HepG2 (cell line): ENCODE measurements at regions not wholly inside any gene's neighbourhood (a gene's known extent, or its start where the extent isn't known, plus 50 kb on each side); places are given as distances from the start of the nearest gene placed in this dataset.

ENCODE experiments used
- ATAC-seq: fragments of 200-7000 bp; cut with Tn5 transposase; 3 replicates; pipeline ENCODE4 v1.9.1; 2020; ENCODE audit warnings: mild to moderate bottlenecking, moderate library complexity
- BruUV-seq: library from RNA; stranded (reverse); fragments of 400-500 nt; replicated peaks from 2 replicates; lab custom pipeline; 2021; lab: Mats Ljungman, UMichigan
- CTCF ChIA-PET: fragments of 300-600 bp; formaldehyde crosslinking; extraction: SDS; loops from one replicate; lab custom pipeline; 2021; ENCODE audit warnings: low total read pairs, inconsistent platforms, low intra/inter-chr PET ratio; lab: Yijun Ruan, JAX
- POLR2A ChIA-PET: fragments of 350-600 bp; sonication (Branson Sonifier 250); formaldehyde crosslinking; loops from one replicate; lab custom pipeline; 2020; ENCODE audit warnings: antibody characterized with exemption, inconsistent platforms; lab: Yijun Ruan, JAX
- DNase-seq: peaks from one replicate; pipeline ENCODE4 v3.0.0-alpha.2; 2015; ENCODE audit warnings: low spot score
- FAIRE-seq: peaks from 3 replicates; lab custom pipeline; 2011; peaks lifted over from hg19 to GRCh38; lab: Jason Lieb, UNC
- H2AFZ ChIP-seq: one replicate; pipeline ENCODE4 v1.6.1; 2011; ENCODE audit warnings: low read length, inconsistent platforms
- H3K27ac ChIP-seq: fragments of 300-600 bp; 3 replicates; pipeline ENCODE4 v1.8.0; 2011; ENCODE audit warnings: mixed run types, mild to moderate bottlenecking, mixed read lengths, low read length, inconsistent platforms; ENCODE audit not compliant: insufficient read depth; ENCODE audit errors: extremely low read length
- H3K27me3 ChIP-seq, 2 experiments: fragments of 200-600 bp in 1 of 2; 2 replicates in 1 of 2; 3 replicates in 1 of 2; pipeline versions ENCODE4 v1.6.0 to v1.8.0; 2011; ENCODE audit warnings: low read length in 2 of 2, mild to moderate bottlenecking in 2 of 2, moderate library complexity in 2 of 2, inconsistent platforms in 1 of 2; ENCODE audit not compliant: insufficient read depth in 2 of 2, control insufficient read depth in 1 of 2
- H3K36me3 ChIP-seq, 2 experiments: fragments of 200-600 bp in 1 of 2; replicated peaks in 1 of 2; 2 replicates in 1 of 2; 3 replicates in 1 of 2; pipeline versions ENCODE4 v1.5.1 to v1.8.0; 2011; ENCODE audit warnings: low read length in 2 of 2, inconsistent platforms in 1 of 2; ENCODE audit not compliant: insufficient read depth in 2 of 2, control insufficient read depth in 1 of 2
- H3K4me1 ChIP-seq: 2 replicates; pipeline ENCODE4 v1.5.1; 2012; ENCODE audit warnings: low read length, inconsistent platforms; ENCODE audit not compliant: insufficient read depth
- H3K4me2 ChIP-seq: 2 replicates; pipeline ENCODE4 v1.6.0; 2011; ENCODE audit warnings: low read depth, low read length, inconsistent platforms
- H3K4me3 ChIP-seq, 3 experiments: fragments of 200-600 bp in 1 of 3; sonication (generic), shearing (Covaris generic) in 1 of 3; replicated peaks in 1 of 3; 2 replicates each; pipeline ENCODE4 v1.5.1; 2011 to 2016; ENCODE audit warnings: low read length in 3 of 3, inconsistent platforms in 2 of 3, low read depth in 2 of 3, mild to moderate bottlenecking in 2 of 3, control low read depth in 1 of 3, mixed read lengths in 1 of 3; ENCODE audit not compliant: insufficient read depth in 1 of 3
- H3K79me2 ChIP-seq: one replicate; pipeline ENCODE4 v1.6.1; 2011; ENCODE audit warnings: low read length, inconsistent platforms; ENCODE audit not compliant: insufficient read depth
- H3K9ac ChIP-seq: 2 replicates; pipeline ENCODE4 v1.6.0; 2011; ENCODE audit warnings: mild to moderate bottlenecking, low read depth, low read length, inconsistent platforms; ENCODE audit not compliant: insufficient read depth
- H3K9me3 ChIP-seq: 2 replicates; pipeline ENCODE4 v1.5.1; 2012; ENCODE audit warnings: mild to moderate bottlenecking, low read length
- H4K20me1 ChIP-seq: 2 replicates; pipeline ENCODE4 v1.6.0; 2011; ENCODE audit warnings: inconsistent platforms, mild to moderate bottlenecking, low read length, moderate library complexity; ENCODE audit not compliant: insufficient read depth
- FOXJ3 ChIP-seq: sonication (generic); formaldehyde crosslinking; IDR thresholded peaks from 2 replicates; pipeline ENCODE4 v1.4.0; 2020; ENCODE audit warnings: missing genetic modification reagents, mild to moderate bottlenecking, borderline replicate concordance
- KMT2B ChIP-seq: IDR thresholded peaks from 2 replicates; pipeline ENCODE4 v1.6.1; 2016; ENCODE audit warnings: missing genetic modification reagents, missing compliant biosample characterization
- RFX3 ChIP-seq: IDR thresholded peaks from 2 replicates; pipeline ENCODE4 v1.6.1; 2016; ENCODE audit warnings: missing biosample characterization, missing genetic modification reagents
- SIN3B ChIP-seq: fragments of 150-350 bp; IDR thresholded peaks from 2 replicates; pipeline ENCODE4 v1.6.1; 2014; ENCODE audit warnings: low read length
- SOX5 ChIP-seq: IDR thresholded peaks from 2 replicates; pipeline ENCODE4 v1.6.1; 2016; ENCODE audit warnings: borderline replicate concordance
- SSRP1 ChIP-seq: IDR thresholded peaks from 2 replicates; pipeline ENCODE4 v1.6.1; 2016; ENCODE audit warnings: control low read depth
- TOE1 ChIP-seq: sonication (generic); formaldehyde crosslinking; IDR thresholded peaks from 2 replicates; pipeline ENCODE4 v1.4.0; 2020; ENCODE audit warnings: mild to moderate bottlenecking, missing genetic modification reagents
- ZNF329 ChIP-seq: sonication (generic); formaldehyde crosslinking; IDR thresholded peaks from 2 replicates; pipeline ENCODE4 v1.9.0; 2021; ENCODE audit warnings: low read depth, mild to moderate bottlenecking, missing genetic modification reagents
- ZNF644 ChIP-seq: IDR thresholded peaks from 2 replicates; pipeline ENCODE4 v1.6.1; 2016; ENCODE audit warnings: low read depth
- ZNF772 ChIP-seq: sonication (generic); formaldehyde crosslinking; IDR thresholded peaks from 2 replicates; pipeline ENCODE4 v1.5.0; 2020; ENCODE audit warnings: mild to moderate bottlenecking, missing genetic modification reagents
- ZSCAN31 ChIP-seq: sonication (generic); formaldehyde crosslinking; IDR thresholded peaks from 2 replicates; pipeline ENCODE4 v1.5.0; 2020; ENCODE audit warnings: low read depth, mild to moderate bottlenecking, missing genetic modification reagents
- WGBS: methylation state at CpG from one replicate; pipeline ENCODE4 v1.1.6; 2017; ENCODE audit warnings: low lambda C conversion rate; 5-methylcytosine and 5-hydroxymethylcytosine counted together
- in situ Hi-C: cut with HindIII; loops from 2 replicates; pipeline ENCODE4 v1.10.0; 2017; ENCODE audit warnings: low pct_unique_long_range_greater_than_20kb; ENCODE audit not compliant: extremely low pct_ligation_motif_present
- intact Hi-C: fragments of 100-400 bp; cut with micrococcal nuclease; formaldehyde crosslinking; loops from one replicate; pipeline ENCODE4 v1.10.0; 2022; ENCODE audit not compliant: unreplicated experiment
- TF ChIP-seq, protein P1 (sequence below): sonication (generic); formaldehyde crosslinking; IDR thresholded peaks from 2 replicates; pipeline ENCODE4 v1.4.0; 2020; ENCODE audit warnings: missing genetic modification reagents
- TF ChIP-seq, protein P2 (sequence below): sonication (generic); formaldehyde crosslinking; IDR thresholded peaks from 2 replicates; pipeline ENCODE4 v1.4.0; 2020; ENCODE audit warnings: mild to moderate bottlenecking, missing genetic modification reagents
- TF ChIP-seq, protein P3 (sequence below): sonication (generic); formaldehyde crosslinking; IDR thresholded peaks from 2 replicates; pipeline ENCODE4 v1.5.0; 2020; ENCODE audit warnings: missing genetic modification reagents
- TF ChIP-seq, protein P4 (sequence below): sonication (generic); formaldehyde crosslinking; conservative IDR thresholded peaks from 2 replicates; pipeline ENCODE4 v1.8.1; 2023; ENCODE audit warnings: missing genetic modification reagents
- TF ChIP-seq, protein P5 (sequence below): IDR thresholded peaks from 2 replicates; pipeline ENCODE4 v1.4.0; 2020; ENCODE audit warnings: mild to moderate bottlenecking, missing genetic modification reagents

DNA sequence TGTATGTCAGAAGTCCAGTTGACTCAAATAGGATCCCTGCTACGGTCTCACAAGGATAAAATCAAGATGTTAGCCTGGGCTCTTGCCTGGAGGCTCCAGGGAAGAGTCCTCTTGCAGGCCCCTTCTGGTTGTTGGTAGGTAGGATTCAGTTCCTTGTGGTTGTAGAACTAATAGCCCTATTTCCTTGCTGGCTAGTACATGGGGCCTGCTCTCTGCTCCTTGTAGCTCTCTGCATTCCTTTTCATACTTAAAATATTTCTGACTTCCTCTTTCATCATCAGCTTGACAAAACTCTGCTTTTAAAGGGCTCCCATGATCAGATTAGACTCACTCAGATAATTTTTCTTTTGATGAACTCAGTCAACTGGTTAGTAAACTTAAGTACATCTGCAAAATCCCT lies 756.7 kb downstream of the GATA3 start (continued):
- TF ChIP-seq, protein P1, sequence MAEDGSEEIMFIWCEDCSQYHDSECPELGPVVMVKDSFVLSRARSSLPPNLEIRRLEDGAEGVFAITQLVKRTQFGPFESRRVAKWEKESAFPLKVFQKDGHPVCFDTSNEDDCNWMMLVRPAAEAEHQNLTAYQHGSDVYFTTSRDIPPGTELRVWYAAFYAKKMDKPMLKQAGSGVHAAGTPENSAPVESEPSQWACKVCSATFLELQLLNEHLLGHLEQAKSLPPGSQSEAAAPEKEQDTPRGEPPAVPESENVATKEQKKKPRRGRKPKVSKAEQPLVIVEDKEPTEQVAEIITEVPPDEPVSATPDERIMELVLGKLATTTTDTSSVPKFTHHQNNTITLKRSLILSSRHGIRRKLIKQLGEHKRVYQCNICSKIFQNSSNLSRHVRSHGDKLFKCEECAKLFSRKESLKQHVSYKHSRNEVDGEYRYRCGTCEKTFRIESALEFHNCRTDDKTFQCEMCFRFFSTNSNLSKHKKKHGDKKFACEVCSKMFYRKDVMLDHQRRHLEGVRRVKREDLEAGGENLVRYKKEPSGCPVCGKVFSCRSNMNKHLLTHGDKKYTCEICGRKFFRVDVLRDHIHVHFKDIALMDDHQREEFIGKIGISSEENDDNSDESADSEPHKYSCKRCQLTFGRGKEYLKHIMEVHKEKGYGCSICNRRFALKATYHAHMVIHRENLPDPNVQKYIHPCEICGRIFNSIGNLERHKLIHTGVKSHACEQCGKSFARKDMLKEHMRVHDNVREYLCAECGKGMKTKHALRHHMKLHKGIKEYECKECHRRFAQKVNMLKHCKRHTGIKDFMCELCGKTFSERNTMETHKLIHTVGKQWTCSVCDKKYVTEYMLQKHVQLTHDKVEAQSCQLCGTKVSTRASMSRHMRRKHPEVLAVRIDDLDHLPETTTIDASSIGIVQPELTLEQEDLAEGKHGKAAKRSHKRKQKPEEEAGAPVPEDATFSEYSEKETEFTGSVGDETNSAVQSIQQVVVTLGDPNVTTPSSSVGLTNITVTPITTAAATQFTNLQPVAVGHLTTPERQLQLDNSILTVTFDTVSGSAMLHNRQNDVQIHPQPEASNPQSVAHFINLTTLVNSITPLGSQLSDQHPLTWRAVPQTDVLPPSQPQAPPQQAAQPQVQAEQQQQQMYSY (CRISPR knock-in tag): no peak
- TF ChIP-seq SIN3B (no peak), KMT2B (no peak), TOE1 (CRISPR knock-in tag) (no peak), FOXJ3 (CRISPR knock-in tag) (no peak), SOX5 (CRISPR knock-in tag) (no peak), ZNF772 (no peak), SSRP1 (CRISPR knock-in tag) (no peak)
- TF ChIP-seq, protein P2, sequence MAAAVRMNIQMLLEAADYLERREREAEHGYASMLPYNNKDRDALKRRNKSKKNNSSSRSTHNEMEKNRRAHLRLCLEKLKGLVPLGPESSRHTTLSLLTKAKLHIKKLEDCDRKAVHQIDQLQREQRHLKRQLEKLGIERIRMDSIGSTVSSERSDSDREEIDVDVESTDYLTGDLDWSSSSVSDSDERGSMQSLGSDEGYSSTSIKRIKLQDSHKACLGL (CRISPR knock-in tag): no peak

DNA sequence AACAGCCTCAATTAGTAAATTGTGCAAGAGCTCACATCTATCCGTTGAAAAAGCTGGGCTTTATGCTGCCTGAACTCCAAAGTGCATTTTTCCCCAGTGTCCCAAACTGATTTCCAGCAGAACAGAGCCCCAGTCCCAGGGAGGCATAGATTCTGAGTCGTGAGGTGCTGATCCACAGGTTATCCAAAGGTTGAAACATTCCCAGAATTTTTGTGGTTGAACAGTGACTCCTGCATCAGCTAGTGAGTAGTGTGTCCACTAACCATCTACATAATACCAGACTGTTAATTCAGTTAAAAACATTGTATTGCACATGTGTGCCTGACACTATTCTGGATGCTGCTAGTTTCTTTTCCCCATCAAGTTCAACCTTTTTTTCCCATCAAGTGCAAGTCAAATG lies 761.5 kb downstream of the GATA3 start:
- Histone ChIP-seq H3K4me3 (no peak overlapping the region), H3K27me3 (no peaks in the 10 kb centered on the region), H3K4me1 (no peaks in the 10 kb centered on the region), H4K20me1 (no peaks in the 10 kb centered on the region), H3K9me3 (peaks cover 66% of the 10 kb centered on the region), H3K79me2 (no peaks in the 10 kb centered on the region), H3K9ac (no peak overlapping the region), H2AFZ (no peak overlapping the region), H3K36me3 (no peaks in the 10 kb centered on the region), H3K27ac (no peak overlapping the region), H3K4me2 (no peak overlapping the region)
- intact Hi-C loops: no loop called here
- WGBS: 0% methylated on average over 2 of the region's 2 CpGs
- in situ Hi-C loops: no loop called here
- CTCF ChIA-PET: no interaction called here
- BruUV-seq: no TSS peak
- DNase-seq (no peak), FAIRE-seq (no peak), ATAC-seq (no peak)
- POLR2A ChIA-PET: no interaction called here
- TF ChIP-seq ZNF644 (no peak), RFX3 (CRISPR knock-in tag) (no peak), ZSCAN31 (no peak), ZNF329 (no peak)
- TF ChIP-seq, protein P3, sequence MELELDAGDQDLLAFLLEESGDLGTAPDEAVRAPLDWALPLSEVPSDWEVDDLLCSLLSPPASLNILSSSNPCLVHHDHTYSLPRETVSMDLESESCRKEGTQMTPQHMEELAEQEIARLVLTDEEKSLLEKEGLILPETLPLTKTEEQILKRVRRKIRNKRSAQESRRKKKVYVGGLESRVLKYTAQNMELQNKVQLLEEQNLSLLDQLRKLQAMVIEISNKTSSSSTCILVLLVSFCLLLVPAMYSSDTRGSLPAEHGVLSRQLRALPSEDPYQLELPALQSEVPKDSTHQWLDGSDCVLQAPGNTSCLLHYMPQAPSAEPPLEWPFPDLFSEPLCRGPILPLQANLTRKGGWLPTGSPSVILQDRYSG (CRISPR knock-in tag): no peak
- TF ChIP-seq, protein P4, sequence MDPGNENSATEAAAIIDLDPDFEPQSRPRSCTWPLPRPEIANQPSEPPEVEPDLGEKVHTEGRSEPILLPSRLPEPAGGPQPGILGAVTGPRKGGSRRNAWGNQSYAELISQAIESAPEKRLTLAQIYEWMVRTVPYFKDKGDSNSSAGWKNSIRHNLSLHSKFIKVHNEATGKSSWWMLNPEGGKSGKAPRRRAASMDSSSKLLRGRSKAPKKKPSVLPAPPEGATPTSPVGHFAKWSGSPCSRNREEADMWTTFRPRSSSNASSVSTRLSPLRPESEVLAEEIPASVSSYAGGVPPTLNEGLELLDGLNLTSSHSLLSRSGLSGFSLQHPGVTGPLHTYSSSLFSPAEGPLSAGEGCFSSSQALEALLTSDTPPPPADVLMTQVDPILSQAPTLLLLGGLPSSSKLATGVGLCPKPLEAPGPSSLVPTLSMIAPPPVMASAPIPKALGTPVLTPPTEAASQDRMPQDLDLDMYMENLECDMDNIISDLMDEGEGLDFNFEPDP: no peak
- TF ChIP-seq, protein P5, sequence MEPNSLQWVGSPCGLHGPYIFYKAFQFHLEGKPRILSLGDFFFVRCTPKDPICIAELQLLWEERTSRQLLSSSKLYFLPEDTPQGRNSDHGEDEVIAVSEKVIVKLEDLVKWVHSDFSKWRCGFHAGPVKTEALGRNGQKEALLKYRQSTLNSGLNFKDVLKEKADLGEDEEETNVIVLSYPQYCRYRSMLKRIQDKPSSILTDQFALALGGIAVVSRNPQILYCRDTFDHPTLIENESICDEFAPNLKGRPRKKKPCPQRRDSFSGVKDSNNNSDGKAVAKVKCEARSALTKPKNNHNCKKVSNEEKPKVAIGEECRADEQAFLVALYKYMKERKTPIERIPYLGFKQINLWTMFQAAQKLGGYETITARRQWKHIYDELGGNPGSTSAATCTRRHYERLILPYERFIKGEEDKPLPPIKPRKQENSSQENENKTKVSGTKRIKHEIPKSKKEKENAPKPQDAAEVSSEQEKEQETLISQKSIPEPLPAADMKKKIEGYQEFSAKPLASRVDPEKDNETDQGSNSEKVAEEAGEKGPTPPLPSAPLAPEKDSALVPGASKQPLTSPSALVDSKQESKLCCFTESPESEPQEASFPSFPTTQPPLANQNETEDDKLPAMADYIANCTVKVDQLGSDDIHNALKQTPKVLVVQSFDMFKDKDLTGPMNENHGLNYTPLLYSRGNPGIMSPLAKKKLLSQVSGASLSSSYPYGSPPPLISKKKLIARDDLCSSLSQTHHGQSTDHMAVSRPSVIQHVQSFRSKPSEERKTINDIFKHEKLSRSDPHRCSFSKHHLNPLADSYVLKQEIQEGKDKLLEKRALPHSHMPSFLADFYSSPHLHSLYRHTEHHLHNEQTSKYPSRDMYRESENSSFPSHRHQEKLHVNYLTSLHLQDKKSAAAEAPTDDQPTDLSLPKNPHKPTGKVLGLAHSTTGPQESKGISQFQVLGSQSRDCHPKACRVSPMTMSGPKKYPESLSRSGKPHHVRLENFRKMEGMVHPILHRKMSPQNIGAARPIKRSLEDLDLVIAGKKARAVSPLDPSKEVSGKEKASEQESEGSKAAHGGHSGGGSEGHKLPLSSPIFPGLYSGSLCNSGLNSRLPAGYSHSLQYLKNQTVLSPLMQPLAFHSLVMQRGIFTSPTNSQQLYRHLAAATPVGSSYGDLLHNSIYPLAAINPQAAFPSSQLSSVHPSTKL (CRISPR knock-in tag): no peak
